ENCODE measurements at regions not wholly inside any gene's neighbourhood (a gene's known extent, or its start where the extent isn't known, plus 50 kb on each side); places are given as distances from the start of the nearest gene placed in this dataset.

DNA sequence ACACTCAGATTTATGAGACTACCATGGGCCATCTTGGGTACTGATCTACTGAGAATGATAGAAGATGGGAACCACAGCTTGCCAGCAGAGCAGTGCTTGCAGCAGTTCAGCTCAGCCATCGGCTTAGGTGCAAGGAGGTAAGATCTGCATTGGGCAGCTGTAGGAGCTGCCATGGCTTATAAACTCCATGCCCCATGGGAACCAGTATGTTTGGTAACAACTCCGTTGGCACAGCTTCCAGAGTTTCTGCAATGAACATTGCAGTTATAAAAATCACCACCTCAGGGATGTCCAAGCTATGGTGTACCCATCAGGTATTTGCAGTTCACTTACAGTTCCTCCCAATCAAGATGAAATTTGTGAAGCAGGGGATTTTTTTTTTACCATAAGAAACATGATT, 299.1 kb upstream of the ROPN1 start:
- TF ChIP-seq POLR2A (IDR thresholded peaks at IDR 0.05) = no peak
- no peak for TF ChIP-seq CTCF (IDR thresholded peaks at IDR 0.05)

Data from Peyer's patch (tissue), 4 donors.